ENCODE measurements at regions not wholly inside any gene's neighbourhood (a gene's known extent, or its start where the extent isn't known, plus 50 kb on each side); places are given as distances from the start of the nearest gene placed in this dataset.
A peak's percentile ranks its signal among the peaks of the same experiment; 100 is the strongest.

DNA sequence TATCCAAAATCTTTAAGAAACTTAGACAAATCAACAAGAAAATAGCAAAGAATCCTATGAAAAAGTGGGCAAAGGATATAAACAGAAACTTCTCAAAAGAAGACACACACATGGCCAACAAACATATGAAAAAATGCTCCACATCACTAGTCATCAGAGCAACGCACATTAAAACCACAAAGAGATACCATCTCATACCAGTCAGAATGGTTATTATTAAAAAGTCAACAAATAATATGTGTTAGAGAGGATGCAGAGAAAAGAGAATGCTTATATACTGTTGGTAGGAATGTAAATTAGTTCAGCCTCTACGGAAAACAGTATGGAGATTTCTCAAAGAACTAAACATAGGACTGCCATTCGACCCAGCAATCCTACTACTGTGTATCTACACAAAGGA, 212.0 kb upstream of the DTNBP1 start:
- Histone ChIP-seq H3K36me3 (ENCODE audit: insufficient read depth in 1 of 2, low read depth in 1 of 2) (no peaks in the 10 kb centered on the region), H3K9me3 (no peaks in the 10 kb centered on the region), H3K27ac (no peak overlapping the region), H3K4me3 (no peak overlapping the region), H3K27me3 (ENCODE audit: insufficient read depth in 3 of 3, low read length in 2 of 3) (no peaks in the 10 kb centered on the region), H3K4me1 (no peaks in the 10 kb centered on the region)
- no peak for ATAC-seq
- WGBS, 3 donors: 90 to 94% (median 94%) methylated on average over 3 of the region's 3 CpGs
- intact Hi-C loops (cut with DNase I): no loop called here
- TF ChIP-seq, protein P1, sequence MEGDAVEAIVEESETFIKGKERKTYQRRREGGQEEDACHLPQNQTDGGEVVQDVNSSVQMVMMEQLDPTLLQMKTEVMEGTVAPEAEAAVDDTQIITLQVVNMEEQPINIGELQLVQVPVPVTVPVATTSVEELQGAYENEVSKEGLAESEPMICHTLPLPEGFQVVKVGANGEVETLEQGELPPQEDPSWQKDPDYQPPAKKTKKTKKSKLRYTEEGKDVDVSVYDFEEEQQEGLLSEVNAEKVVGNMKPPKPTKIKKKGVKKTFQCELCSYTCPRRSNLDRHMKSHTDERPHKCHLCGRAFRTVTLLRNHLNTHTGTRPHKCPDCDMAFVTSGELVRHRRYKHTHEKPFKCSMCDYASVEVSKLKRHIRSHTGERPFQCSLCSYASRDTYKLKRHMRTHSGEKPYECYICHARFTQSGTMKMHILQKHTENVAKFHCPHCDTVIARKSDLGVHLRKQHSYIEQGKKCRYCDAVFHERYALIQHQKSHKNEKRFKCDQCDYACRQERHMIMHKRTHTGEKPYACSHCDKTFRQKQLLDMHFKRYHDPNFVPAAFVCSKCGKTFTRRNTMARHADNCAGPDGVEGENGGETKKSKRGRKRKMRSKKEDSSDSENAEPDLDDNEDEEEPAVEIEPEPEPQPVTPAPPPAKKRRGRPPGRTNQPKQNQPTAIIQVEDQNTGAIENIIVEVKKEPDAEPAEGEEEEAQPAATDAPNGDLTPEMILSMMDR (IDR thresholded peaks at IDR 0.05): no peak
- DNase-seq: no peak

DNA sequence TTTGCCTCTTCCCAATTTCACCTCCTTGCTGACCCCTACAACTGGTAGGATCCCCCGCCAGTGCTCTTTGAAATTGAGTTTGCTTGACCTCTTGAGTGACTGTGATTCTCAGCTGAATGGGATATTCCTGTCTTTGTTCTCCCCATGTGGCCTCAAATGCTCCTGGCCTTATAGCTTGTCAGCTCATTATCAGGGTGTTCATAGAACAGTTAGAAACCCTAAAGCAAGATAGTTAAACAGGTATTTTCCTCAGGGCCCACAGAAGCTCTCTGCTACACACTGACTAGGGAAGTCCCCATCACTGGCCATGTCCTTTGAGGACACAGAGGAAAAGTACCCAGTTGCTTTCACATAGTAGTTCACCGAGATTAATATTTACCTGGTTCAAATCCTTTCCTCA, 211.5 kb upstream of the DTNBP1 start:
- intact Hi-C loops (cut with DNase I): no loop called here
- no peak for ATAC-seq
- 90 to 98% (median 93%) methylated on average over 2 of the region's 2 CpGs for WGBS, 3 donors

DNA sequence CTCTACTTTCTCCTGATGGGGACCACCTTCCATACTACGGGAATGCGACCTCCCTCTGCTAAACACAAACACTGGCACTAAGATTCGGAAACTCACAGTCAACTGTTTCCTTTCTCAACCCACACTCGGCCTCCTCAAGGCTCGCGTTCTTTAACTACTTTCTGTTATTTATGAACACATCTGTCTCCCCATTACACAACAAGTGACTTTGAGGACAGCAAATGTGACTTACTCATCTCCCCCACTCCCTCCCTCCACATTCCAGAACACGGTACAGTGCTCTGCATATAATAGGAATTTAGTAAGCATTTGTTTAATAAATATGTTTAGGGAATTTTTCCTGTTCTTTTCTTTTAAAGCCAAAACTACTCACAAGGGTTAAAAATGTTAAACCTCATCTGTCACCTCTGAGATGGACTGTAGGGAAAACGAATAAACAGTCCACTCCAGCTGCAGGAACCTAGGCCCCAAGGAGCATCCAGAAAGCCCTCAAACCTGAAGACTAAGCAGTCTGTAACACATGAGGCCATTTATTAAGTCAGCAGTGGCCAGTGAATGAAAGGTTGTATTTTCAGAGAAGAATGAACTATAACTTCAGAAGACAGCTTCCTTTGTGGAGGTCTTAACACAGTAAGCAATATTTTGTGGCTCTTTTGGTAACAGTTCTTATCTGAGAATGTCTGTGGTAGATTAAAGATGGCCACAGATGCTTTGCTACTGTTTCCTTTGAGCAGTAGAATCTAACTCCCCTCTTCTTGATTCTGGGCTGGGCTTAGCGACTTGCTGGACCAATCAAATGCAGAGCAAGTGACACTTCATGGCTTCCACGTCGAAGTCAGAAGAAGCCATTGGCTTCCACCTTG, 209.6 kb upstream of the DTNBP1 start:
- intact Hi-C loops (cut with DNase I): no loop called here
- peak in 1 of 4 donors; percentile 40 for ATAC-seq
- WGBS, 3 donors: 73 to 83% (median 79%) methylated on average over 11 of the region's 11 CpGs

More for the DNA sequence above, 211.5 kb upstream of the DTNBP1 start:
- Histone ChIP-seq H3K4me1 (no peaks in the 10 kb centered on the region), H3K9me3 (no peaks in the 10 kb centered on the region), H3K4me3 (no peak overlapping the region), H3K27me3 (ENCODE audit: insufficient read depth in 3 of 3, low read length in 2 of 3) (no peaks in the 10 kb centered on the region), H3K27ac (no peak overlapping the region), H3K36me3 (ENCODE audit: insufficient read depth in 1 of 2, low read depth in 1 of 2) (no peaks in the 10 kb centered on the region)
- TF ChIP-seq, protein P1 (IDR thresholded peaks at IDR 0.05): no peak
- DNase-seq: no peak

DNA sequence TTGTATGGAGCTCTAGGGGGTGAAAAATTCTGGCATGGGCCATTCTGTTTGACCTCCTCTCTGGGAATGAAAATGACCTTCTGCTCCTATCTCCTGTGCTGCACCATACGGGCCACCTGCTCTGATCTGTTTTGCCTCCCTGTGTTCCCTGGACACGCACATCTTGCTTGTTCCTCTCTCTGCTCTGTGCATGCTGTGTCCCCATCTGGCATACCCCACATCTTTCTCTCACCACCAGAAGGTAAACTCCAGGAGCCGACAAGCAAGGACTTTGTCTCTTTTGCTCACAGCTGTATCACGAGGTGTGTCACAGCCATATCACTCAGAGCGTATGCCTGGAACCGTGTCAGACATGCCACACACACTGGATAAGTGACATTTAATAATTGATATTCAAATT, 208.4 kb upstream of the DTNBP1 start:
- no peak for DNase-seq
- TF ChIP-seq, protein P1 (IDR thresholded peaks at IDR 0.05): no peak
- intact Hi-C loops (cut with DNase I): no loop called here
- ATAC-seq: no peak
- Histone ChIP-seq H3K9me3 (no peaks in the 10 kb centered on the region), H3K27me3 (ENCODE audit: insufficient read depth in 3 of 3, low read length in 2 of 3) (no peaks in the 10 kb centered on the region), H3K4me1 (no peaks in the 10 kb centered on the region), H3K4me3 (no peak overlapping the region), H3K27ac (no peak overlapping the region), H3K36me3 (ENCODE audit: insufficient read depth in 1 of 2, low read depth in 1 of 2) (no peaks in the 10 kb centered on the region)
- WGBS, 3 donors: 72 to 85% (median 74%) methylated on average over 6 of the region's 6 CpGs

More for the DNA sequence above, 209.6 kb upstream of the DTNBP1 start:
- Histone ChIP-seq H3K4me1 (no peaks in the 10 kb centered on the region), H3K4me3 (no peak overlapping the region), H3K27me3 (ENCODE audit: insufficient read depth in 3 of 3, low read length in 2 of 3) (no peaks in the 10 kb centered on the region), H3K9me3 (no peaks in the 10 kb centered on the region), H3K27ac (no peak overlapping the region), H3K36me3 (ENCODE audit: insufficient read depth in 1 of 2, low read depth in 1 of 2) (no peaks in the 10 kb centered on the region)
- TF ChIP-seq, protein P1 (IDR thresholded peaks at IDR 0.05): no peak
- DNase-seq: no peak
